Activated CD8-positive, alpha-beta memory T cell treated with anti-CD3 and anti-CD28 coated beads for 36 hours (primary cell): ENCODE measurements at regions not wholly inside any gene's neighbourhood (a gene's known extent, or its start where the extent isn't known, plus 50 kb on each side); places are given as distances from the start of the nearest gene placed in this dataset.
"Not testable (repeated sequence)": the region's sequence is repeated elsewhere in the genome, so short reads cannot be mapped to it uniquely, and the experiment has no call there.

Experiments used
- CTCF ChIA-PET: fragments of 350-600 bp; sonication (Branson Sonifier 250); formaldehyde crosslinking; loops from one replicate; lab custom pipeline; 2021; ENCODE audit warnings: antibody characterized with exemption; lab: Charles Lee
- POLR2A ChIA-PET: fragments of 350-600 bp; sonication (Branson Sonifier 250); formaldehyde crosslinking; loops from one replicate; lab custom pipeline; 2021; ENCODE audit warnings: antibody characterized with exemption; lab: Charles Lee

DNA sequence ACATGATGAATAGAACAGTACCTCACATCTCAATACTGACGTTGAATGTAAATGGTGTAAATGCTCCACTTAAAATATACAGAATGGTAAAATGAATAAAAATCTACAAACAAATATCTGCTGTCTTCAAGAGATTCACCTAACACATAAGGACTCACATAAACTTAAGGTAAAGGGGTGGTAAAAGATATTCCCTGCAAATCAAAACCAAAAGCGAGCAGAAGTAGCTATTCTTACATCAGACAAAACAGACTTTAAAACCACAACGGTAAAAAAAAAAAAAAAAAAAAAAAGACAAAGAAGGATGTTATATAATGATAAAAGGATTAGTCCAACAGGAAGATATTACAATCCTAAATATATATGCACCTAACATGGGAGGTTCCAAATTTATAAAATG is 214.0 kb upstream of the MAST4 start:
- CTCF ChIA-PET, result interaction anchor here (0.6 kb wide), 1 partner anchor 316 kb away, joined by 3 read pairs; no protein-coding TSS in a partner anchor
- POLR2A ChIA-PET, result interaction anchor here (0.7 kb wide), 1 partner anchor 82 kb away, joined by 8 read pairs; no protein-coding TSS in a partner anchor

DNA sequence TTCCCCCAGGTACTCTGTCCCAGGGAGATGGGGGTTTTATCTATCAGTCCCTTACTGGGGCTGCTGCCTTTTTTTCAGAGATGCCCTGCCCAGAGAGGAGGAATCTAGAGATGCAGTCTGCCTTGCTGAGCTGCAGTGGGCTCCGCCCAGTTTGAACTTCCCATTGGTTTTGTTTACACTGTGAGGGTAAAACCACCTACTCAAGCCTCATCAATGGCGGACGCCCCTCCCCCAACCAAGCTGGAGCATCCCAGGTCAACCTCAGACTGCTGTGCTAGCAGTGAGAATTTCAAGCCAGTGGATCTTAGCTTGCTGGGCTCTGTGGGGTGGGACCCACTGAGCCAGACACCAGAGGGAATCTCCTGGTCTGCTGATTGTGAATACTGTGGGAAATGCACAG is 191.0 kb upstream of the MAST4 start:
- CTCF ChIA-PET, POLR2A ChIA-PET: not testable (repeated sequence)

GRCh38 chr5:66406761-66407336 is 189.3 kb upstream of the MAST4 start:
- ChIA-PET CTCF (interaction anchor here (0.6 kb wide), 1 partner anchor 561 kb away, joined by 3 read pairs; no protein-coding TSS in a partner anchor), POLR2A (no interaction called here)

- ChIA-PET CTCF (no interaction called here), POLR2A (no interaction called here)
These were observed 188.4 kb upstream of the MAST4 start for GRCh38 chr5:66407765-66408164.

DNA sequence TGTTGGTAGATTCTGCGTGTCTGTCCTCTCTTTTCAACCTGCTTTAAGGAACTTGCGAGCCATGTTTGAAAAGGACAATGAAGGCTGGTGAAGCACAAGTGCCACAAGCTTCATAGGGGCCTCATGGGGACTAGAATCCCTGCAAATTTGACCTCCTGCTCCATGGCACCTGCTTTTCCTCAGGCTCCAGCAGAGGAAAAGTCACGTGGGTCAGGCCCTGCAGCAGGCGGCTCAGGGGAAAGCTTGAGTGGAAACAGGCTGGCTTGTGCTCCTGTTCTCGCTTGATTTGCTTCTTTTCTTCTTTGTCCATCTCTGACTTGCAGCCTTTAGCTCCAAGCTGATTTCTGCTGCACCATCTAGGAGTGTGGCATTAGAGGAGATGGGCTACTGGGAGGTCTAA is 187.6 kb upstream of the MAST4 start:
- POLR2A ChIA-PET, result no interaction called here
- CTCF ChIA-PET, result interaction anchor here (0.6 kb wide), 1 partner anchor 30 kb away, joined by 4 read pairs; no protein-coding TSS in a partner anchor

DNA sequence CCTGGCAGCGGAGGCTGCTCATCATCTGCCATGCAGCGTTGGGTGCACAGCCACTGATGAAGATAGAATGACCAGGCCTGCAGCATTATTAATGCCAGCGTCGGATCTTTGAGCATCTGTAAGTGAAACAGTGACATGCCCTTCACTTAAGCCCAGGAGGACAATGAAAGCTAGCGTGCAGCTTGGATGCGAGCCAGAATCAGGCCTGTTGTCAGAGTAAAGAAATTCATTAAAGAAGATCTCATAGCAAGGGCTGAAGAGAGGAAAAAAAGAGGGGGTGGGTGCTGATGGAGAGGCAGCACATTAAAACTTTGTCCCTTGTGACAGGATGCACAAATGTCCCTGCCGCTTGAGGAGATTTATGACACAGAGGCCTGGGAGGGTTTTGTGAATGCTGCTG is 186.1 kb upstream of the MAST4 start:
- ChIA-PET CTCF (no interaction called here), POLR2A (no interaction called here)

- POLR2A ChIA-PET, result no interaction called here
- CTCF ChIA-PET, result no interaction called here
These were observed 184.5 kb upstream of the MAST4 start for GRCh38 chr5:66411701-66412100.

DNA sequence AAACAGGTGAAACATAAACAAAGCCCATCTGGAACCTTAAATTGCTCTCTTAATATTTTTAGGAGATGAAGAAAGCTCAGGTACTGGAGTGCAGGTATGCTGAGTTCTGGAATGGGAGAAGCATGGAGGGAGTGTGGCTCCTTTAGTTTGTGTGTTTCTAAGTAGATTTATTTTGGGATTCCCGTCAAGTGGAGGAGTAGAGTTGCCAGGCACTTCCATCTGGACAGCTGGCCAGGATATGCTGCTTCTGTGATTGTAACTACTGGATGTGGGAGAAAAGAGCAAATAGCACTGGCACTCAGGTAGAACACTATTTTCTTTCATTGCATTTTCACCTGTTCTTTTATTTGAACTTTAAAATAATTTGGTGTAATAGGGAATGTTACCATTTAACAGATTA is 182.3 kb upstream of the MAST4 start:
- ChIA-PET POLR2A (no interaction called here), CTCF (no interaction called here)

GRCh38 chr5:66415208-66415607 is 181.0 kb upstream of the MAST4 start:
- ChIA-PET POLR2A (no interaction called here), CTCF (no interaction called here)

- ChIA-PET CTCF (interaction anchor here (0.5 kb wide), 1 partner anchor 284 kb away, joined by 4 read pairs; no protein-coding TSS in a partner anchor), POLR2A (no interaction called here)
These were observed 179.5 kb upstream of the MAST4 start for GRCh38 chr5:66416698-66417097.

DNA sequence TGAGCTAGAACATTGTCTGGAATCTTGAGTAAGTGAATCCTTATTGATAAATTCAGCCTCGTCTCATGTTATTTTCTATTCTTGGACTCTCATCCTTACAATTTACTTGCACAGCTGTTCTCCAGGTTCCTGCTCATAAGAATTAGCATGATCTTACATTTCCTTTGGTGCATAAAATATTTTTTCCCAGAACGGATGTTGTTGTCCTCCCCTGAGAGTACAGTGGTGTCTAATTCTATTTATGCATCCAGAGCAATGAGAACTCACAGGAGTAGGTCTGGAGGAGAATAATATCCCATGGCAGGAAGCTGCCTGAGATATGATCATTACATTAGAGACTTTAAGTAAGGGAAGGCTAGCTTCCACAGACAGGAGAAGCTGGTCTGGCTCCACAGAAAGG is 178.4 kb upstream of the MAST4 start:
- ChIA-PET CTCF (no interaction called here), POLR2A (no interaction called here)

- POLR2A ChIA-PET, result no interaction called here
These were observed 172.7 kb upstream of the MAST4 start for GRCh38 chr5:66423484-66423883.

DNA sequence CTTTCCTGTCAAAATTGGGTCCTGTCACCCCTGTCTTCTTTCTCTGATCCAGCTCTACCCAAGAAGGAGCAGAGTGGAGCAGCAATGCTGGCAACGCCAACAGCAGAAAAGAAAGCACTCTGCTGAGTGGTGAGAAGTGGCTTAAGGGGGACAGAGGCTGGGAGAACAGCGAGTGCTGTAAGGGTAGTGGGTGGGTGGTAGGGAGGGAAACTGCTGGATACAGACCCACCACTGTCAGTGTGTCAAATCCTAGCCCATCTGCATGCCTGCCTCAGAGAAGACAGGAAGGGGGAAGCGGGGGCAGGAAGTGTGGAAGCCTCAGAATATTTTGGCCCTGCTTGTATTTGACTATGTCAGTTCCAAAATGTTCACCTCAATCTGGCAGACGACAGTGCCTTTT is 170.4 kb upstream of the MAST4 start:
- ChIA-PET POLR2A (no interaction called here), CTCF (no interaction called here)

More at GRCh38 chr5:66423484-66423883, 172.7 kb upstream of the MAST4 start:
- CTCF ChIA-PET, result no interaction called here

DNA sequence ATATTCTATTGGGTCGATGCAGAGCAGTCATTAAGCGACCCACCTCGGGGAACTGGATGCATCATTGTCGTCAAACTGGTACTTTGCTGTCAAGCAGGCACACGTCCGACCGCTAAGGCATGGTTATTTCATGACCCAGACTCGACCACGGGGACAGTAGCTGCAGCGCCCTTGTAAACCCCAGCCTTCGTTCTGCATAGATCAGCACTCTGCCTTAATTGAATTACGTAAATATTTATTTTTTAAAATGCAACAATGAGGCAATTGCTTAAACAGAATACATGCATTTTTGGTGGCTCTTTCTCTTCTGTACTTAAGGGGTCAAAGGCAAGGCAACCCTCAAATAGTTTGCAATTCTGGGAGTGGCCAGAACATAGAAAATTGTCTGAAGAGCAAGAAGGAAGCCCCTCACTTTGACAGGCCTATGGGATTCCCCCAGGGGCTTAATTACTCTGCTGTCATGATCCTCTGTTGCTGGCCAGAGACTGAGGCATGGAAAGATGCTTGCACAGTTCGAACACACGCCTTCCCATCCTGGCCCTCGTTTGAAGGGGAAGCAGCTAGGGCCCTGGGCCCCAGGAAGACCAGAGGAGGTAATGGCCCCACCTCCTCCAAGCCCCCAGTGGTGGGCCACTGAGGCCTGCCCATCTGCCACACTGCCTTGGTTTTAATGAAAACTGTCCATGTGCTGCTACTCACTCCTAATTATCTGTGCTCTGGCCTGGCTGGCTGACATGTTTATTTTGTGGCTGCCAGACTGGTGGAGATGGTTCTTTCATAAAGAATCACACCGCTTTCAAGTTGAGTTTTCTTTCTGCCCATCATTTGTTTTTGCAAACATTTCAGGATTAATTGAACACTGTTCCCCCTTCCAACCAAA is 169.7 kb upstream of the MAST4 start:
- ChIA-PET CTCF (no interaction called here), POLR2A (no interaction called here)

GRCh38 chr5:66427139-66427442 is 169.1 kb upstream of the MAST4 start:
- POLR2A ChIA-PET, result no interaction called here
- CTCF ChIA-PET, result no interaction called here

GRCh38 chr5:66436721-66437120 is 159.5 kb upstream of the MAST4 start:
- POLR2A ChIA-PET, result no interaction called here
- CTCF ChIA-PET, result no interaction called here

DNA sequence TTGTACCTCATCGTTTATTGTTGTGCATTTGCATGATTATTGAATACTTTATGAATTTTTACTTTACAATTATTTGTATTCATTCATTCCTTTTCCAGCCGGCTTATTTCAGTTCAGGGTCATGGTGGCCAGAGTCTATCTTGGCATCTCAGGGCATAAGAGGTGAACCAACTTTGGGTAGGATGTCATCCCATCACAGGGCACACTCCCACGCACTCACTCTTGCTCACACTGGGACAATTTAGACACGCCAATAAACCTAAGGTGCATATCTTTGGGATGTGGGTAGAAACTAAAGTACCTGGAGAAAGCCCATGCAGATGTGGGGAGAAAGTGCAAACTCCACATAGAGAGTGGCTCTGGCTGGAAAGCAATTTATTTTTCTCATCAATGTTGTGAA is 158.1 kb upstream of the MAST4 start:
- POLR2A ChIA-PET, result no interaction called here
- CTCF ChIA-PET, result interaction anchor here (0.6 to 1.0 kb wide), 3 partner anchors 11 to 132 kb away, joined by 3 to 4 read pairs (median 3); no protein-coding TSS in a partner anchor

GRCh38 chr5:66438696-66439095 is 157.5 kb upstream of the MAST4 start:
- POLR2A ChIA-PET, result no interaction called here

DNA sequence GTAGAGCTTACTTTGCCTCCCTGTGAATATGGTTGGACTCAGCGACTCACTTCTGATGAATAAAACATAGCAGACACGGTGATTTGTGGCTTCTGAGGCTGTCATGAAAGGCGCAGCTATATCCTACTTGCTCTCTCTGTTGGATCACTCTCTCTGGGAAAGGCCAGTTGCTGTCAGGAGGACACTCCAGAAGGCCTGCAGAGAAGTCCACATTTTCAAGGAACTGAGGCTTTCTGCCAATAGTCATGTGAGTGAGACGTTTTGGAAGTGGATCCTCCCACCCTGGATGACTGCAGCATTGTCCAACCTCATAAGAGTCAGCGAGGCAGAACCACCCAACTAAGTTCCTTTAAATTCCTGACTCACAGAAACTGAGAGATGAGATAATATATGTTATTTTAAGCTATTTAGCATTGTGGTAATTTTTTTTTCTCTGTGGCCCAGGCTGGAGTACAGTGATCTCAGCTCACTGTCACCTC is 156.0 kb upstream of the MAST4 start:
- CTCF ChIA-PET, result no interaction called here
- POLR2A ChIA-PET, result interaction anchor here (1.1 kb wide), 1 partner anchor 23 kb away, joined by 3 read pairs; no protein-coding TSS in a partner anchor

More at GRCh38 chr5:66438696-66439095, 157.5 kb upstream of the MAST4 start:
- CTCF ChIA-PET, result interaction anchor here (0.6 kb wide), 2 partner anchors 11 to 30 kb away, joined by 3 to 4 read pairs; no protein-coding TSS in a partner anchor

GRCh38 chr5:66441351-66441750 is 154.8 kb upstream of the MAST4 start:
- ChIA-PET CTCF (no interaction called here), POLR2A (no interaction called here)
